ENCODE measurements at regions not wholly inside any gene's neighbourhood (a gene's known extent, or its start where the extent isn't known, plus 50 kb on each side); places are given as distances from the start of the nearest gene placed in this dataset.

GRCh38 chr2:173772205-173772604 lies 193.0 kb downstream of the SP3 start:
- H3K4me1 ChIP-seq, result no peaks in the 10 kb centered on the region
- no peak overlapping the region for H3K4me3 ChIP-seq
- no peak overlapping the region for H3K27ac ChIP-seq
- TF ChIP-seq POLR2A (IDR thresholded peaks at IDR 0.05) (no peak), CTCF (IDR thresholded peaks at IDR 0.05 in 8 of 11, conservative IDR thresholded peaks at IDR 0.05 in 3 of 11) (no peak), POLR2AphosphoS5 (IDR thresholded peaks at IDR 0.05) (no peak)
- H3K27me3 ChIP-seq (replicated peaks in 1 of 7), result peaks cover 0 to 7% (median 0%) of the 10 kb centered on the region in 7 donors
- no peak for DNase-seq
- 75 to 85% (median 80%) methylated on average over 3 of the region's 3 CpGs for WGBS, 5 donors
- no peaks in the 10 kb centered on the region for H3K36me3 ChIP-seq
- intact Hi-C loops (cut with DNase I; ENCODE audit: low total_unique reads), result no loop called here
- no peaks in the 10 kb centered on the region for H3K9me3 ChIP-seq

- H3K36me3 ChIP-seq, result no peaks in the 10 kb centered on the region
- H3K27ac ChIP-seq, result no peak overlapping the region
- no peak for TF ChIP-seq CTCF (IDR thresholded peaks at IDR 0.05 in 8 of 11, conservative IDR thresholded peaks at IDR 0.05 in 3 of 11)
- no peak for TF ChIP-seq POLR2A (IDR thresholded peaks at IDR 0.05)
- no peak for TF ChIP-seq POLR2AphosphoS5 (IDR thresholded peaks at IDR 0.05)
- no peak overlapping the region for H3K4me3 ChIP-seq
- no peaks in the 10 kb centered on the region for H3K9me3 ChIP-seq
- no peaks in the 10 kb centered on the region for H3K4me1 ChIP-seq
- intact Hi-C loops (cut with DNase I; ENCODE audit: low total_unique reads), result no loop called here
- DNase-seq, result no peak
- H3K27me3 ChIP-seq (replicated peaks in 1 of 7), result peaks cover 0 to 7% (median 0%) of the 10 kb centered on the region in 7 donors
- 80 to 94% (median 93%) methylated on average over 4 of the region's 4 CpGs for WGBS, 5 donors
These were observed 192.1 kb downstream of the SP3 start for GRCh38 chr2:173773076-173773475.

- WGBS, 5 donors, result 72 to 88% (median 85%) methylated on average over 2 of the region's 2 CpGs
- intact Hi-C loops (cut with DNase I; ENCODE audit: low total_unique reads), result no loop called here
- Histone ChIP-seq H3K4me1 (no peaks in the 10 kb centered on the region), H3K36me3 (no peaks in the 10 kb centered on the region), H3K9me3 (peaks cover 0 to 3% (median 0%) of the 10 kb centered on the region in 8 donors), H3K27me3 (replicated peaks in 1 of 7) (peaks cover 0 to 3% (median 0%) of the 10 kb centered on the region in 7 donors), H3K4me3 (no peak overlapping the region), H3K27ac (no peak overlapping the region)
- no peak for TF ChIP-seq POLR2A (IDR thresholded peaks at IDR 0.05)
- TF ChIP-seq CTCF (IDR thresholded peaks at IDR 0.05 in 8 of 11, conservative IDR thresholded peaks at IDR 0.05 in 3 of 11), result no peak
- TF ChIP-seq POLR2AphosphoS5 (IDR thresholded peaks at IDR 0.05), result no peak
- no peak for DNase-seq
These were observed 189.7 kb downstream of the SP3 start for GRCh38 chr2:173775440-173775839.

GRCh38 chr2:173782681-173783080 lies 182.5 kb downstream of the SP3 start:
- H3K9me3 ChIP-seq, result peaks cover 0 to 9% (median 0%) of the 10 kb centered on the region in 8 donors
- TF ChIP-seq CTCF (IDR thresholded peaks at IDR 0.05 in 8 of 11, conservative IDR thresholded peaks at IDR 0.05 in 3 of 11), result no peak
- no peak for TF ChIP-seq POLR2AphosphoS5 (IDR thresholded peaks at IDR 0.05)
- no peak for TF ChIP-seq POLR2A (IDR thresholded peaks at IDR 0.05)
- no peak for DNase-seq
- H3K4me3 ChIP-seq, result no peak overlapping the region
- intact Hi-C loops (cut with DNase I; ENCODE audit: low total_unique reads), result no loop called here
- H3K27ac ChIP-seq, result no peak overlapping the region
- 66 to 88% (median 71%) methylated on average over 4 of the region's 4 CpGs for WGBS, 5 donors
- H3K4me1 ChIP-seq, result no peaks in the 10 kb centered on the region
- H3K36me3 ChIP-seq, result no peaks in the 10 kb centered on the region
- peaks cover 0 to 19% (median 8%) of the 10 kb centered on the region in 7 donors for H3K27me3 ChIP-seq (replicated peaks in 1 of 7)
